ENCODE measurements at regions not wholly inside any gene's neighbourhood (a gene's known extent, or its start where the extent isn't known, plus 50 kb on each side); places are given as distances from the start of the nearest gene placed in this dataset.

DNA sequence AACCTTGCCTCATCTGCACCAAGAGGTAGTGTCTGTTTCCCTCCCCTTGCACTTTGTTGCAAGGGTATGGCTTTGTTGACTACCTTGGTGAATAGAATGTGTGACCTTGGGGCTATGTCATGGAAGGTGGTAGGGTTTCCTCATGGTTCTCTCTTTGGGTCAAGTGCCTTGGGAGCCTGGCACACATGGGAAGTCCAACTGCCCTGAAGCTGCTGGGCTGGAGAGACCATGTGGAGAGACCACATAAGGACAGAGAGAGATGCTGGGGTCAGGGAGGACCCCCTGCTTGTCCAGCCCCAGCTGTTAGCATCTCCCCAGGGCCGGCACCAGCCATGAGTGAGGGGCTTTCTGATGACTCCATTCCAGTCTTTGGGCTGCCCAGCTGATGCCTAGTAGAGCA, 95.5 kb upstream of the PAX1 start (continued):
- TF ChIP-seq, protein P1, sequence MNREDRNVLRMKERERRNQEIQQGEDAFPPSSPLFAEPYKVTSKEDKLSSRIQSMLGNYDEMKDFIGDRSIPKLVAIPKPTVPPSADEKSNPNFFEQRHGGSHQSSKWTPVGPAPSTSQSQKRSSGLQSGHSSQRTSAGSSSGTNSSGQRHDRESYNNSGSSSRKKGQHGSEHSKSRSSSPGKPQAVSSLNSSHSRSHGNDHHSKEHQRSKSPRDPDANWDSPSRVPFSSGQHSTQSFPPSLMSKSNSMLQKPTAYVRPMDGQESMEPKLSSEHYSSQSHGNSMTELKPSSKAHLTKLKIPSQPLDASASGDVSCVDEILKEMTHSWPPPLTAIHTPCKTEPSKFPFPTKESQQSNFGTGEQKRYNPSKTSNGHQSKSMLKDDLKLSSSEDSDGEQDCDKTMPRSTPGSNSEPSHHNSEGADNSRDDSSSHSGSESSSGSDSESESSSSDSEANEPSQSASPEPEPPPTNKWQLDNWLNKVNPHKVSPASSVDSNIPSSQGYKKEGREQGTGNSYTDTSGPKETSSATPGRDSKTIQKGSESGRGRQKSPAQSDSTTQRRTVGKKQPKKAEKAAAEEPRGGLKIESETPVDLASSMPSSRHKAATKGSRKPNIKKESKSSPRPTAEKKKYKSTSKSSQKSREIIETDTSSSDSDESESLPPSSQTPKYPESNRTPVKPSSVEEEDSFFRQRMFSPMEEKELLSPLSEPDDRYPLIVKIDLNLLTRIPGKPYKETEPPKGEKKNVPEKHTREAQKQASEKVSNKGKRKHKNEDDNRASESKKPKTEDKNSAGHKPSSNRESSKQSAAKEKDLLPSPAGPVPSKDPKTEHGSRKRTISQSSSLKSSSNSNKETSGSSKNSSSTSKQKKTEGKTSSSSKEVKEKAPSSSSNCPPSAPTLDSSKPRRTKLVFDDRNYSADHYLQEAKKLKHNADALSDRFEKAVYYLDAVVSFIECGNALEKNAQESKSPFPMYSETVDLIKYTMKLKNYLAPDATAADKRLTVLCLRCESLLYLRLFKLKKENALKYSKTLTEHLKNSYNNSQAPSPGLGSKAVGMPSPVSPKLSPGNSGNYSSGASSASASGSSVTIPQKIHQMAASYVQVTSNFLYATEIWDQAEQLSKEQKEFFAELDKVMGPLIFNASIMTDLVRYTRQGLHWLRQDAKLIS (CRISPR knock-in tag; IDR thresholded peaks at IDR 0.05): no peak

DNA sequence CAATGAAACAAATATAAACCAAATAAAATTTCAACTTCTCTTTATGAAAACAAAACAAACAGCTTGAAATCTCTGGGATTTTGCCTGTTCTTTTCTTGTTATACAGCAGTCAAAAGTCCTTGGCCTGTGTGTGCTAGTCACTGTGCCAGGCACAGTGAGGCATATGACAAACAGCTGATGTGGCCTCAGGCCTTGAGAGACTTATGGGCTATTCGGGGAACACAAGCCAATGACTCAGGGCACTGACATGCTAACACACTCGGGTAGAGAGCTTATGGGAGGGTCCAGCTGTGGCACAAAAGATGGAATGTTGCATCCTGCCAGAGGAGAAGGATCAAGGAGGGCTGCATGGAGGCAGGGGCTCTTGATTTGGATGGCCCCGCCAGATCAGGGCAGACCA, 95.4 kb upstream of the NKX2-2 start:
- in situ Hi-C loops (cut with MboI) (no loop called here), intact Hi-C loops (cut with micrococcal nuclease) (no loop called here)
- FAIRE-seq (no peak), ATAC-seq (no peak), DNase-seq (ENCODE audit: extremely low read depth in 1 of 4, low spot score in 3 of 4) (no peak)
- Histone ChIP-seq H4K20me1 (replicated peaks; ENCODE audit: control insufficient read depth, insufficient read depth, low read length) (no peaks in the 10 kb centered on the region), H3K9me3 (replicated peaks; ENCODE audit: control insufficient read depth, insufficient read depth, low read depth, low read length) (no peaks in the 10 kb centered on the region), H3K36me3 (ENCODE audit: control insufficient read depth, insufficient read depth, low read length) (no peaks in the 10 kb centered on the region), H3K27ac (ENCODE audit: extremely low read depth, low read depth, low read length) (no peak overlapping the region), H3K4me3 (no peak overlapping the region), H3K27me3 (ENCODE audit: control insufficient read depth in 2 of 2, insufficient read depth in 2 of 2, low read length in 2 of 2) (no peaks in the 10 kb centered on the region), H3K79me2 (ENCODE audit: control insufficient read depth, insufficient read depth, low read length) (no peaks in the 10 kb centered on the region), H3K9me1 (ENCODE audit: control insufficient read depth, insufficient read depth, low read length) (no peaks in the 10 kb centered on the region), H3K4me1 (replicated peaks in 1 of 2; ENCODE audit: control insufficient read depth in 2 of 2, insufficient read depth in 2 of 2, low read length in 2 of 2) (no peaks in the 10 kb centered on the region), H3K4me2 (ENCODE audit: insufficient read depth, low read length) (no peak overlapping the region), H2AFZ (ENCODE audit: low read depth, low read length) (no peak overlapping the region), H3K9ac (ENCODE audit: insufficient read depth in 1 of 2, low read depth in 2 of 2, low read length in 2 of 2) (no peak overlapping the region)
- ChIA-PET CTCF (ENCODE audit: low intra/inter-chr PET ratio) (no interaction called here), POLR2A (interaction anchor here (1.1 kb wide), 1 partner anchor 14 kb away, joined by 3 read pairs; no protein-coding TSS in a partner anchor)
- no TSS peak for BruUV-seq (replicated peaks)
- 0% methylated on average over 3 of the region's 3 CpGs for WGBS (ENCODE audit: insufficient coverage, low coverage, missing lambda C conversion rate)
- no peak for TF ChIP-seq MCM7 (IDR thresholded peaks at IDR 0.05)

Data from K562 (cell line).